ENCODE measurements at regions not wholly inside any gene's neighbourhood (a gene's known extent, or its start where the extent isn't known, plus 50 kb on each side); places are given as distances from the start of the nearest gene placed in this dataset.
"Not testable (repeated sequence)": the region's sequence is repeated elsewhere in the genome, so short reads cannot be mapped to it uniquely, and the experiment has no call there.

GRCh38 chr14:30160608-30161007 lies 233.0 kb upstream of the PRKD1 start:
- DNase-seq (ENCODE audit: low spot score): no peak

DNA sequence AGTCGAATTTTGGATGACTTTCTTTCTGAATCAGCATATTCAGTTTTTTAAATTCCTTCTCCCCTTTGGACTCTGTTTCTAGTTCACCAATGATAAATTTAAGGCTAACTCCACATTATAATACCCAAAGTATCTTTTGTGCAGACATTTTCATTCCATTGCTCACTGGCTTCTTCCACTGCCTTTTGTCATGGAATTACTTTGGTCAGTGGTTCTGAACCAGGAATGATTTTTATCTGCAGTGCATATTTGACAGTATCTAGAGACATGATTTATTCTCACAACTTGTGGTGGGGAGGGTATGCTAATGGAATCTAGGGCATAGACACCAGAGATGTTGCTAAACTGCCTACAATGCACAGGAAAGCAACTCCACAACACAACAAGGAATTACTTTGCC lies 234.4 kb upstream of the PRKD1 start:
- no peak for DNase-seq (ENCODE audit: low spot score)

GRCh38 chr14:30165255-30165654 lies 237.6 kb upstream of the PRKD1 start:
- DNase-seq (ENCODE audit: low spot score): no peak

DNA sequence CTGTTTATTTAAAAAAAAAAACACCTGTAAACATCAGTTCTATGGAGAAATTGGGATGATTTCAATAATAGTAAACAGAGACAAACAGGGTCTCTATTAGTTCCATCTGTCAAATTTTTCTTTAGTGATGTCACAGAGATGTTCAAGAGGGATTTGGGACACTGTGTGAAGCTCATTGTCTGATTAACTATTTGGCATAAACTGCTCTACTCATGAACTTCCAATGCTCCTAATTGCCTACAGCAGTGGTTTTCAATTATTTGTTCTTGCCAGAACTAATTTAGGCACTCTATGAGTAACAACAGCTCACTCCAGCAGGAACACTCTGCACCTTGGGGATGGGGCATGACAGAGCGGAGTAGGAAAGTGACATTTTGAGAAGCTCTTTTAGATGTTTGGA lies 250.1 kb upstream of the PRKD1 start:
- no peak for DNase-seq (ENCODE audit: low spot score)

DNA sequence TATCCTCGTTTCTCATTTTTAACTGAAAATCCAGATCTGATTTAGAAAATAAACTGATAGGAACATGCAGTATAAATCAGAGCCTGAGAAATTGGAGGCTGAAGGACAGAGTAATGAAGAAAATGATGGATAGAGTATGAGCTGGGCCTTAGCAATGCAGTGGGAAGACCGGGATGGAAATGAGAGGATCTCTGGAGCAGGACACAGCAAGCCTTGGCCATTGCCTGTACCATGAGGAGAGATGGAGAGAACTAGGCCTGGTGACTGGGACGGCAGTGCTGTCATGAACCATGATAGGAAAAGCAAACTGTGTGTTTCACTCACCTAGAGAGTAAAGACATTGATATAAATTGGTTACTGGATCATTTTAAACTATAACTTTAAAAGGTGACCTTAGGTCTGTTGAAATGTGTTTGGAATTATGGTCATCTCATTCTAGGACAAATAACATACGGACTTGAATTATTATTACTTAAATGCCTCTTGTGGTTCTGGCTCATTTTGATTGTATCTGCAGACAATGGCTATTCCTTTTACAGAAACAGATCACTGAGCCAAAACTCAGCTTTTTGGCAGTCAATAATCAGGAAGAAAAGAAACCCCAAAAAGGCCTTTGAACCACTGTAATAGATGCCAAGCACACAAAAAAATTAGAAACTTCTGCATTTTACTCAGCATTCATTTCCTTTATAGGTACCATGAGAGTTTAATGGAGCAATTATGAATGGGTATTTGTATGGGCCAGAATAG lies 251.9 kb upstream of the PRKD1 start:
- DNase-seq (ENCODE audit: low spot score): no peak

- no peak for DNase-seq (ENCODE audit: low spot score)
Observed at GRCh38 chr14:30180219-30180618, 252.6 kb upstream of the PRKD1 start.

- no peak for DNase-seq (ENCODE audit: low spot score)
Observed at GRCh38 chr14:30185832-30186231, 258.2 kb upstream of the PRKD1 start.

DNA sequence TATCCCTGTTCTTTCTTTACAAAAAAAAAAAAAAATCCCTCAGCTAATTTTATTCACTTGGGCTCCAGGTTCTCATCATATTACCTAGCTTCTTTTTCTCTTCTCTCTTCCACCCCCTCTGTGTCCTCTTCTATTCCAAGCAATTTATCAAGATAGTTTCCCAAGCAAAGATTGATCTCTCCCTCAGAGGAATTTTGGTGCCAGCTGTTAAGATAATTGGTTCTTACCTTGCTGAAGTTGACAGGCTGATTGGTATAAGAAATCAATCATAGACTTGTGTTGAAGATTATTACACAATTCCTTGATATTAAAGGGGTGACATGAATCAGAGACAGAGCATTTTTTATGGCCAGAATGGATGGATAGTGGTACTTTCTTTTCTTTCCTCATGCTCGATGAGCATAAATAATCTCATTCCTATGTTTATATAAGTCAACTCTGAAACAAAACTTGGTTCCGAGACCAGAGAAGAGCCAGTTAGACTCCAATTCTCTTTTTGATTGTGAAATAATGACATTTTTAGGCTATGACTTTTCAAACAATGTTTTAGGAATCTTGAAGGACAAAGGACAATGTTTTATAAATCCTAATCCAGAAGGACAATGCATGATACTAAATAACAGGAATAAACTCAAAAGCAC lies 264.1 kb upstream of the PRKD1 start:
- DNase-seq (ENCODE audit: low spot score): no peak

- no peak for DNase-seq (ENCODE audit: low spot score)
Observed at GRCh38 chr14:30193101-30193500, 265.5 kb upstream of the PRKD1 start.

GRCh38 chr14:30193845-30194501 lies 266.3 kb upstream of the PRKD1 start:
- no peak for DNase-seq (ENCODE audit: low spot score)

- DNase-seq (ENCODE audit: low spot score): no peak
Observed at GRCh38 chr14:30194741-30195148, 267.1 kb upstream of the PRKD1 start.

DNA sequence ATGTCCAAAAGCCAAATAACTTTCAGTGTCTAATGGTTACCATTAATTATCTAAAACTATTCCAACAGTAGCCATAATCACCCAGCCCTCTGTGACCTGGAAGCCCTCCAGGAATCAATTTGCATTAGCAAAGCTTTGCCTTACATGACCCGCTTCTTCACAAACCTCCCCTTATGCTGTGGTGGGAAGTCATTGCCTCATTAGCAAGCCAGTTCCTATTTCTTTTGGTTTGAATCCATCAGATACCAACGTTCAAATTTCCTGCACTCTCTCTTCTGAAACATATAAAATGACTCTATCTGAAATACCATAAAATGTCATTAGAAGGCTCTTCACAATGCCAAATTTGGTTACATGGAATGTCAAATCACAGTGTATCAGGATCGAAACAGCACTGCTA lies 268.3 kb upstream of the PRKD1 start:
- DNase-seq (ENCODE audit: low spot score): no peak

DNA sequence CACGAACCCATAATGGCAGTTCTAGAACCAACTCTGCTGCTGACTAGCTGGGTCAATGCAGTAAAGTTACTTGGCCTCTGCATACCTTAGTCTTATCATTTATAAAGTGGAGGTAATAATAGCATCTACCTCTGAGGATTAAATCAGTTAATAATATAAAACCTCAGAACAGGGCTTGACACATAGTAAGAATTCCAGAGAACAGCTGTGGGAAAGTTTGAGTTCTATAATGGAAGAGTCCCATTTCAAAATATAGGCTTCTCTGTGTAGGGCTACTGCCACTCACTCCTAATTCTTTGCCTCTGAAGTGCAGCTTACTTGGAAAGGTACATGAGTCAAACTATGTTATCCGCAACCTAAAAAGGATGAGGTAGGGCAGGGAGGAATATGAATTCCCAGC lies 269.2 kb upstream of the PRKD1 start:
- no peak for DNase-seq (ENCODE audit: low spot score)

DNA sequence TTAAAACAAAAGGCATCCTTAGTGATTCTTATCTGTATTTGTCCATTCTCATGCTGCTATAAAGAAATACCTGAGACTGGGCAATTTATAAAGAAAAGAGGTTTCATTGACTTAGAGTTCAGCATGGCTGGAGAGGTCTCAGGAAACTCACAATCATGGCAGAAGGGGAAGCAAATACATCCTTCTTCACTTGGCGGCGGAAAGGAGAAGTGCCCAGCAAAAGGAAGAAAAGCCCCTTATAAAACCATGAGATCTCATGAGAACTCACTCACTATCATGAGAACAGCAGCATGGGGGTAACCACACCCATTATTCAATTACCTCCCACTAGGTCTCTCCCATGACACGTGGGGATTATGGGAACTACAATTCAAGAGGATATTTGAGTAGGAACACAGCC lies 271.1 kb upstream of the PRKD1 start:
- DNase-seq (ENCODE audit: low spot score): not testable (repeated sequence)

DNA sequence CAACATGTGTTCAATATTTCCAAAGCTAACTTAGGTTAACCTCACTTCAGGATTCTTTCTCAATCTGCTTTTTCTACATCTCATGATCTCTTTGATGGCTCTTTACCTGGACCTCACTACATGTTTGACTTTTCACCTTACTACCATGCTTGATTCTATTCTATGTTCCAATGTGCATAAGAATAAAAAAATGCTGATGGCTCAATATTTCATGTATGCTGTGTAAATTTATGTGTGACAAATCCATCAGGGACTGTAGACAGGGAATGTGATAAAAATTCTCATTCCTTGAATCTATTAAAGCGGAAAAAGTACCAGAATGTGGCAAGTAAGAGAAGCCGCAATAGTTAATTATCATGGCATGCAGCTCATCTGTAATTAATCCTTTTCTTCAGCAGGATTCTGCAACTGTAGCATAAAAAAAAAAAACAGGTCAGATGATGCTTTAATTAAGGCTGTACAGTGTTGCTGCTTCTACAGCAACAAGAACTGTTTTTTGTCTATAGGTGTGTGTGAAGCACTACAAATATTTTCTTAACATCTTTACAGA lies 276.9 kb upstream of the PRKD1 start:
- no peak for DNase-seq (ENCODE audit: low spot score)

GRCh38 chr14:30209136-30209535 lies 281.5 kb upstream of the PRKD1 start:
- DNase-seq (ENCODE audit: low spot score): no peak

GRCh38 chr14:30210630-30211029 lies 283.0 kb upstream of the PRKD1 start:
- DNase-seq (ENCODE audit: low spot score): no peak

- no peak for DNase-seq (ENCODE audit: low spot score)
Observed at GRCh38 chr14:30211326-30211725, 283.7 kb upstream of the PRKD1 start.

DNA sequence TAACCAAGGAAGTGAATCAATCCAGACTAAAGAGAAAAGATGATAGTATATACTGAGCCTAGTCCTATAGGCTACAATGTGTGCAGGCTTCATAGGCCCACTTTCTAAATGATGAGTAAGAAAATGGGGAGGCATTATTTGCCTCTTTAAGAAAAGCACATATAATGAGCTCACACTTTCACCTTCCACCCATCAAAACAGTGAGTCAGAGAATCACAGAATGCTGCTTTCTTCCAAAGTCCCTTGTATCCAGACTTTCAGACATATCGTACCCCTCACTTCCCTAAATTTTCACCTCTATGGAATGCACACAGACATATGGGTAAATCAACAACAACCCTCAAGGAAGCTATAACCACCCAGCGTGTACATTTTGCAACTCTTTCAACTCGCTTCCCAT lies 286.4 kb upstream of the PRKD1 start:
- DNase-seq (ENCODE audit: low spot score): no peak

- DNase-seq (ENCODE audit: low spot score): no peak
Observed at GRCh38 chr14:30214461-30215090, 286.9 kb upstream of the PRKD1 start.

DNA sequence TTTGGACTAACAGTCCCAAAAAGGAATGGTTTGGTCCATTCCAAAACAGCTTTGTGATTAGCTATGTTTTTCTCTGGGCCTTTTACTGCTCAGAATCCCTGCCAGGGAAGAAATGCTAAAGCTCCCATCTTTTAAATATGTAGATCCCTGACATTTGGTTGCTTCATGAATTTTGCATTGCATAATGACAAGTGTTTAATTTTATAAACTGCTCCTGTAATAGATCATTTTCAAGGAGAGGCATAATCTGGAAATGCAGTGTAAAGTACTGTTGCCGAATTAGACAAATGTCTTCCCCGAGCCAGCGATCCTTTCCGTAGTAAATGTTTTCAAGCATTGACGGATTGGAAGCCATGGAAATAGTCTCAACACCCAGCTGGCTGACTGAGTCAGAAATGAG lies 291.3 kb upstream of the PRKD1 start:
- DNase-seq (ENCODE audit: low spot score): no peak

- no peak for DNase-seq (ENCODE audit: low spot score)
Observed at GRCh38 chr14:30221546-30221945, 293.9 kb upstream of the PRKD1 start.

DNA sequence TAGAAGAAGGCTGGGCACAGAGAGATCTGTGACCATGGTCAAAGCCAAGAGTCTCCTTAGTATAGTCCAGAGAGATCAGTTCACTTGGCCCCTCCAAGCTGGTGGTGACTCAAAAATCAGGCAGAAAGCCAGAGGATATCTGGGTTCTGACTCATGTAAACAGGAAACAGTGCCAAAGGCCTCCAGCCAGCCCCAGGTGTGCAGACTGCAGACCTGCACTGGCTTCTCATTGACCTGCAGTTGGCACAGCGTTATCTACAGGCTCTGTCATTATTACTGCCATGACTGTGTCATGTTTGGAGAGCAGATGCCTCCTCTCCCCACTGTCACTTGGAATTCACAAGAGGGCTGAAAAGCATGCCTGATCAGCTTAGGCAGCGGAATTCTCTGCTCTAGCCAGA lies 295.7 kb upstream of the PRKD1 start:
- no peak for DNase-seq (ENCODE audit: low spot score)

Data from CD4-positive, alpha-beta T cell treated with Interleukin-15 for 4 hours (primary cell).